Prostate gland (tissue), 2 donors: ENCODE measurements at regions not wholly inside any gene's neighbourhood (a gene's known extent, or its start where the extent isn't known, plus 50 kb on each side); places are given as distances from the start of the nearest gene placed in this dataset.
A peak's percentile ranks its signal among the peaks of the same experiment; 100 is the strongest.
"Not testable (repeated sequence)": the region's sequence is repeated elsewhere in the genome, so short reads cannot be mapped to it uniquely, and the experiment has no call there.

Experiments used
- DNase-seq: peaks from one replicate; pipeline ENCODE4 v3.0.0-alpha.2; 2019; ENCODE audit warnings: low spot score
- H3K27ac ChIP-seq, 2 donors: fragments of 200-600 bp; sonication (generic); 2 replicates each; pipeline ENCODE4 v1.5.1; 2017 to 2019
- H3K27me3 ChIP-seq: fragments of 200-600 bp; sonication (generic); replicated peaks from 2 replicates; pipeline ENCODE4 v1.5.1; 2019; ENCODE audit not compliant: insufficient read depth
- H3K36me3 ChIP-seq, 2 donors: fragments of 200-600 bp; sonication (generic); 1 replicate in 1 of 2; 2 replicates in 1 of 2; pipeline versions ENCODE4 v1.5.1 to v1.8.1; 2017 to 2019
- H3K4me1 ChIP-seq: fragments of 200-600 bp; sonication (generic); replicated peaks from 2 replicates; pipeline ENCODE4 v1.5.1; 2019
- H3K4me3 ChIP-seq, 2 donors: fragments of 200-600 bp; sonication (generic); 2 replicates each; pipeline ENCODE4 v1.5.1; 2017 to 2019
- H3K9me3 ChIP-seq: fragments of 200-600 bp; sonication (generic); 2 replicates; pipeline ENCODE4 v1.5.1; 2017
- CTCF ChIP-seq, 4 experiments: fragments of 200-600 bp in 2 of 4; fragments of 450-650 bp in 2 of 4; sonication (generic) in 2 of 4; IDR thresholded peaks; 1 replicate in 3 of 4; 2 replicates in 1 of 4; pipeline ENCODE4 v1.5.1; 2016 to 2019; ENCODE audit warnings: antibody characterized with exemption in 4 of 4, mild to moderate bottlenecking in 2 of 4, moderate library complexity in 2 of 4
- POLR2A ChIP-seq: fragments of 450-650 bp; IDR thresholded peaks from one replicate; pipeline ENCODE4 v1.6.1; 2016; ENCODE audit warnings: antibody characterized with exemption, mild to moderate bottlenecking
- POLR2AphosphoS5 ChIP-seq: sonication (generic); formaldehyde crosslinking; IDR thresholded peaks from one replicate; pipeline ENCODE4 v1.6.1; 2017; ENCODE audit warnings: antibody characterized with exemption
- WGBS: methylation state at CpG from one replicate; pipeline ENCODE4 v1.1.5; 2018; 5-methylcytosine and 5-hydroxymethylcytosine counted together
- intact Hi-C: fragments of 100-400 bp; cut with DNase I; formaldehyde crosslinking; loops from one replicate; pipeline ENCODE4 v1.14.2; 2022

GRCh38 chr9:135409286-135410200 lies 70.0 kb upstream of the PPP1R26 start:
- TF ChIP-seq CTCF (IDR thresholded peaks at IDR 0.05) (no peak), POLR2AphosphoS5 (no peak), POLR2A (no peak)
- intact Hi-C loops: no loop called here
- Histone ChIP-seq H3K27ac (no peak overlapping the region), H3K27me3 (no peaks in the 10 kb centered on the region), H3K9me3 (no peaks in the 10 kb centered on the region), H3K4me3 (no peak overlapping the region), H3K36me3 (no peaks in the 10 kb centered on the region), H3K4me1 (no peaks in the 10 kb centered on the region)
- WGBS: 90% methylated on average over 30 of the region's 30 CpGs
- DNase-seq: no peak

- DNase-seq: no peak
- no peaks in the 10 kb centered on the region for H3K9me3 ChIP-seq
- no peak overlapping the region for H3K27ac ChIP-seq
- intact Hi-C loops: no loop called here
- WGBS: 88% methylated on average over 7 of the region's 7 CpGs
- H3K27me3 ChIP-seq: no peaks in the 10 kb centered on the region
- H3K4me1 ChIP-seq: no peaks in the 10 kb centered on the region
- H3K4me3 ChIP-seq: no peak overlapping the region
- TF ChIP-seq POLR2AphosphoS5 (no peak), POLR2A (no peak), CTCF (IDR thresholded peaks at IDR 0.05) (no peak)
- H3K36me3 ChIP-seq: no peaks in the 10 kb centered on the region
These were observed 69.2 kb upstream of the PPP1R26 start for GRCh38 chr9:135410421-135410820.

- 93% methylated on average over 19 of the region's 20 CpGs for WGBS
- DNase-seq: no peak
These were observed 68.6 kb upstream of the PPP1R26 start for GRCh38 chr9:135410831-135411473.

GRCh38 chr9:135411605-135412004 lies 68.0 kb upstream of the PPP1R26 start:
- intact Hi-C loops: loop anchor here (1.0 kb wide), 1 partner anchor 325 kb away; no protein-coding TSS in a partner anchor
- H3K27me3 ChIP-seq, H3K4me1 ChIP-seq, H3K9me3 ChIP-seq, H3K4me3 ChIP-seq, H3K27ac ChIP-seq, H3K36me3 ChIP-seq, DNase-seq: not testable (repeated sequence)
- WGBS: 94% methylated on average over 7 of the region's 7 CpGs

More at GRCh38 chr9:135410831-135411473, 68.6 kb upstream of the PPP1R26 start:
- no peak overlapping the region for H3K27ac ChIP-seq
- no peaks in the 10 kb centered on the region for H3K9me3 ChIP-seq
- H3K4me3 ChIP-seq: no peak overlapping the region
- H3K36me3 ChIP-seq: no peaks in the 10 kb centered on the region
- intact Hi-C loops: no loop called here
- no peaks in the 10 kb centered on the region for H3K27me3 ChIP-seq
- H3K4me1 ChIP-seq: no peaks in the 10 kb centered on the region
- no peak for TF ChIP-seq CTCF (IDR thresholded peaks at IDR 0.05)
- TF ChIP-seq POLR2A: no peak
- TF ChIP-seq POLR2AphosphoS5: no peak

- not testable (repeated sequence) for H3K27ac ChIP-seq, H3K9me3 ChIP-seq, H3K4me3 ChIP-seq, H3K36me3 ChIP-seq, H3K4me1 ChIP-seq, H3K27me3 ChIP-seq
- WGBS: 12% methylated on average over 43 of the region's 43 CpGs
- DNase-seq: peak; percentile 58
- intact Hi-C loops: loop anchor here (1.0 kb wide), 1 partner anchor 326 kb away; no protein-coding TSS in a partner anchor
- TF ChIP-seq POLR2A (peak; percentile 14), CTCF (IDR thresholded peaks at IDR 0.05) (peak; percentile 94 to 100 (median 98)), POLR2AphosphoS5 (peak; percentile 44)
These were observed 67.1 kb upstream of the PPP1R26 start for GRCh38 chr9:135412315-135413085.
